B cell (primary cell): ENCODE measurements at regions not wholly inside any gene's neighbourhood (a gene's known extent, or its start where the extent isn't known, plus 50 kb on each side); places are given as distances from the start of the nearest gene placed in this dataset.

Source experiments
- ATAC-seq: fragments of 200-7000 bp; cut with Tn5 transposase; one replicate; pipeline ENCODE4 v1.10.0; 2021; ENCODE audit warnings: low read depth, mild to moderate bottlenecking, moderate number of reproducible peaks, moderate library complexity
- CTCF ChIA-PET: fragments of 350-600 bp; sonication (Branson Sonifier 250); formaldehyde crosslinking; loops from one replicate; lab custom pipeline; 2021; ENCODE audit warnings: antibody characterized with exemption, inconsistent platforms; lab: Charles Lee
- POLR2A ChIA-PET: fragments of 350-600 bp; sonication (Branson Sonifier 250); formaldehyde crosslinking; loops from one replicate; lab custom pipeline; 2021; ENCODE audit warnings: antibody characterized with exemption; lab: Charles Lee
- DNase-seq: peaks from one replicate; pipeline ENCODE4 v3.0.0; 2013
- H2AFZ ChIP-seq: 2 replicates; pipeline ENCODE4 v1.6.1; 2012; ENCODE audit warnings: mild to moderate bottlenecking, low read depth, low read length; ENCODE audit not compliant: insufficient read depth, poor library complexity, severe bottlenecking
- H3K27ac ChIP-seq, 2 donors: 1 replicate in 1 of 2; 2 replicates in 1 of 2; pipeline ENCODE4 v1.5.1; 2012 to 2013; ENCODE audit warnings: low read length in 2 of 2, mild to moderate bottlenecking in 2 of 2, moderate library complexity in 1 of 2
- H3K27me3 ChIP-seq, 4 experiments: fragments of 200-600 bp in 1 of 4; sonication (generic) in 1 of 4; replicated peaks in 1 of 4; 1 replicate in 2 of 4; 2 replicates in 2 of 4; pipeline versions ENCODE4 v1.6.1 to v1.7.0; 2013 to 2016; ENCODE audit warnings: low read length in 3 of 4, mild to moderate bottlenecking in 2 of 4, mixed read lengths in 1 of 4, moderate library complexity in 1 of 4; ENCODE audit not compliant: insufficient read depth in 4 of 4, control insufficient read depth in 3 of 4; ENCODE audit errors: control extremely low read depth in 1 of 4
- H3K36me3 ChIP-seq, 2 experiments: replicated peaks in 1 of 2; 1 replicate in 1 of 2; 2 replicates in 1 of 2; pipeline versions ENCODE4 v1.6.1 to v1.7.1; 2013; ENCODE audit warnings: low read length in 1 of 2; ENCODE audit not compliant: insufficient read depth in 2 of 2, control insufficient read depth in 1 of 2; ENCODE audit errors: control extremely low read depth in 1 of 2, extremely low read depth in 1 of 2
- H3K4me1 ChIP-seq, 2 donors: fragments of 200-600 bp in 1 of 2; sonication (generic) in 1 of 2; 1 replicate in 1 of 2; 2 replicates in 1 of 2; pipeline versions ENCODE4 v1.5.1 to v1.6.1; 2013 to 2017; ENCODE audit warnings: low read length in 2 of 2; ENCODE audit not compliant: control insufficient read depth in 2 of 2, insufficient read depth in 2 of 2
- H3K4me2 ChIP-seq: replicated peaks from 2 replicates; pipeline ENCODE3; 2012; ENCODE audit warnings: mild to moderate bottlenecking, low read depth, low read length; ENCODE audit not compliant: poor library complexity, severe bottlenecking
- H3K4me3 ChIP-seq, 5 experiments: fragments of 200-600 bp in 1 of 5; sonication (generic) in 1 of 5; 1 replicate in 3 of 5; 2 replicates in 2 of 5; pipeline versions ENCODE4 v1.5.1 to v1.7.0; 2011 to 2016; ENCODE audit warnings: low read length in 4 of 5, mild to moderate bottlenecking in 4 of 5, low read depth in 2 of 5, control low read depth in 1 of 5, moderate library complexity in 1 of 5; ENCODE audit not compliant: insufficient read depth in 1 of 5; ENCODE audit errors: control extremely low read depth in 1 of 5, extremely low read depth in 1 of 5
- H3K79me2 ChIP-seq: fragments of 200-600 bp; sonication (generic); one replicate; pipeline ENCODE4 v1.6.0; 2016; ENCODE audit warnings: low read length; ENCODE audit not compliant: control insufficient read depth, insufficient read depth
- H3K9ac ChIP-seq: fragments of 200-600 bp; sonication (generic); 2 replicates; pipeline ENCODE4 v1.6.1; 2017; ENCODE audit warnings: mild to moderate bottlenecking, low read length, moderate library complexity
- H3K9me3 ChIP-seq, 3 donors: one replicate each; pipeline versions ENCODE4 v1.6.1 to v1.7.1; 2013; ENCODE audit warnings: low read length in 2 of 3; ENCODE audit not compliant: control insufficient read depth in 2 of 3, insufficient read depth in 1 of 3; ENCODE audit errors: control extremely low read depth in 1 of 3
- H4K20me1 ChIP-seq: 2 replicates; pipeline ENCODE4 v1.6.0; 2012; ENCODE audit warnings: mild to moderate bottlenecking, low read length; ENCODE audit not compliant: insufficient read depth, control insufficient read depth, poor library complexity, severe bottlenecking
- H3K27ac Mint-ChIP-seq: one replicate; pipeline ENCODE4 v1.8.0; 2021; ENCODE audit warnings: mixed read lengths
- H3K27me3 Mint-ChIP-seq: one replicate; pipeline ENCODE4 v1.8.0; 2021; ENCODE audit warnings: mixed read lengths
- H3K4me1 Mint-ChIP-seq: one replicate; pipeline ENCODE4 v1.8.0; 2021; ENCODE audit warnings: mixed read lengths
- H3K4me3 Mint-ChIP-seq: one replicate; pipeline ENCODE4 v1.8.0; 2021; ENCODE audit warnings: mixed read lengths
- H3K9me3 Mint-ChIP-seq: one replicate; pipeline ENCODE4 v1.8.0; 2022; ENCODE audit warnings: mixed read lengths; ENCODE audit not compliant: insufficient read depth
- EZH2 ChIP-seq: IDR thresholded peaks from 2 replicates; pipeline ENCODE4 v1.6.1; 2012; ENCODE audit warnings: borderline replicate concordance, low read depth, mild to moderate bottlenecking, moderate library complexity, low read length; ENCODE audit not compliant: insufficient read depth, poor library complexity, severe bottlenecking
- whole genome bisulfite sequencing: methylation state at CpG from one replicate; pipeline ENCODE4 v1.1.5; 2013; ENCODE audit warnings: missing lambda C conversion rate; ENCODE audit not compliant: insufficient coverage; 5-methylcytosine and 5-hydroxymethylcytosine counted together
- intact Hi-C: fragments of 100-400 bp; cut with micrococcal nuclease; formaldehyde crosslinking; loops from one replicate; pipeline ENCODE4 v1.10.0; 2022
- TF ChIP-seq, protein P1 (sequence below): fragments of 200-600 bp; IDR thresholded peaks from one replicate; pipeline ENCODE4 v1.8.0; 2022; ENCODE audit warnings: antibody characterized with exemption, mild to moderate bottlenecking

DNA sequence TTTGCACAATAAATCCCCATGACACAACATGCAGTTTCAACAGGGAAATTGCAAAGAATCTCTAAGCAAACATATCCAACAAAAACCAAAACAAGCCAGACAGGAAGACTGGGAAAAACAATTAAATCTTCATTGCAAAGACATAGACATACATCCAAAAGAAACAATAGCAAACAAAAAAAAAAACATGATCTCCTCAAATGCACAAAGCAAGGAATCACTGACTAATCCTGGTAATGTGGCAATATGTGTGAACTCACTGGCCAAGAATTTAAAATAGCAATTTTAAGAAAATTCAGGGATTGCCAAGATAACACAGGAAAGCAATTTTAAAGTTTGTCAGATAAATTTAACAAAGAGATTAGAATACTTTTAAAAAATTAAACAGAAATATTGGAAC, 520.1 kb upstream of the SMC2 start:
- H4K20me1 ChIP-seq: no peaks in the 10 kb centered on the region
- H3K36me3 ChIP-seq: no peaks in the 10 kb centered on the region
- no peaks in the 10 kb centered on the region for H3K27me3 ChIP-seq
- no peak for TF ChIP-seq EZH2
- TF ChIP-seq, protein P1, sequence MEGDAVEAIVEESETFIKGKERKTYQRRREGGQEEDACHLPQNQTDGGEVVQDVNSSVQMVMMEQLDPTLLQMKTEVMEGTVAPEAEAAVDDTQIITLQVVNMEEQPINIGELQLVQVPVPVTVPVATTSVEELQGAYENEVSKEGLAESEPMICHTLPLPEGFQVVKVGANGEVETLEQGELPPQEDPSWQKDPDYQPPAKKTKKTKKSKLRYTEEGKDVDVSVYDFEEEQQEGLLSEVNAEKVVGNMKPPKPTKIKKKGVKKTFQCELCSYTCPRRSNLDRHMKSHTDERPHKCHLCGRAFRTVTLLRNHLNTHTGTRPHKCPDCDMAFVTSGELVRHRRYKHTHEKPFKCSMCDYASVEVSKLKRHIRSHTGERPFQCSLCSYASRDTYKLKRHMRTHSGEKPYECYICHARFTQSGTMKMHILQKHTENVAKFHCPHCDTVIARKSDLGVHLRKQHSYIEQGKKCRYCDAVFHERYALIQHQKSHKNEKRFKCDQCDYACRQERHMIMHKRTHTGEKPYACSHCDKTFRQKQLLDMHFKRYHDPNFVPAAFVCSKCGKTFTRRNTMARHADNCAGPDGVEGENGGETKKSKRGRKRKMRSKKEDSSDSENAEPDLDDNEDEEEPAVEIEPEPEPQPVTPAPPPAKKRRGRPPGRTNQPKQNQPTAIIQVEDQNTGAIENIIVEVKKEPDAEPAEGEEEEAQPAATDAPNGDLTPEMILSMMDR: no peak
- POLR2A ChIA-PET: no interaction called here
- H3K79me2 ChIP-seq: no peaks in the 10 kb centered on the region
- no peak overlapping the region for H3K27ac ChIP-seq
- H3K4me2 ChIP-seq: no peak overlapping the region
- Mint-ChIP-seq H3K4me1 (no peaks in the 10 kb centered on the region), H3K27ac (no peak overlapping the region), H3K4me3 (no peak overlapping the region), H3K27me3 (no peaks in the 10 kb centered on the region), H3K9me3 (peaks cover 8% of the 10 kb centered on the region)
- H3K9me3 ChIP-seq: peaks cover 0 to 6% (median 0%) of the 10 kb centered on the region in 3 donors
- intact Hi-C loops: no loop called here
- ATAC-seq: no peak
- H3K4me3 ChIP-seq: no peak overlapping the region
- CTCF ChIA-PET: no interaction called here
- H3K4me1 ChIP-seq: no peaks in the 10 kb centered on the region
- no peak for DNase-seq
- no peak overlapping the region for H2AFZ ChIP-seq
- H3K9ac ChIP-seq: no peak overlapping the region

DNA sequence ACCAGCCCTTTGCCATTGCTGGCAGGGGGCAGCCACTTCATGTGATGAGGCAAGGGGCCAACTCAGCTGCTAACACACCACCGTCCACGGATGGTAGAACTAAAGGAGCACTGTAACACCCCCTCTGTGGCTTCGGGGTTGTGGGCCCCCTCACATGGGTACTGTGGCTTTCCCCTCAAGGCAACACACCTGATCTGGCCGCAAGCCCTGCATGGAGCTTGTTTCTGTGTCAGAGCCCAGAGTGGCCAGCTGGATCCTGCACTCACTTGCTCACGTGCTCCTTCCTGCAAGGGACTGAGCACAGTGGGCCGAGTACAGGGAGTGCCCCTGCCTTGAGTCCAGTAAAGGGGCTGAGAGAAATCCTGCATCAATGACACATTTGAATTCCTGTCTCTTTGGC, 507.4 kb upstream of the SMC2 start:
- no peaks in the 10 kb centered on the region for H3K27me3 Mint-ChIP-seq
- no peak for ATAC-seq

More for the DNA sequence above, 507.4 kb upstream of the SMC2 start:
- Mint-ChIP-seq H3K27ac (no peak overlapping the region), H3K9me3 (no peaks in the 10 kb centered on the region), H3K4me1 (no peaks in the 10 kb centered on the region), H3K4me3 (no peak overlapping the region)
- intact Hi-C loops: no loop called here
- H3K4me3 ChIP-seq: no peak overlapping the region
- no peaks in the 10 kb centered on the region for H3K27me3 ChIP-seq
- no peak overlapping the region for H2AFZ ChIP-seq
- no peaks in the 10 kb centered on the region for H3K9me3 ChIP-seq
- CTCF ChIA-PET: no interaction called here
- no peaks in the 10 kb centered on the region for H3K79me2 ChIP-seq
- no peak overlapping the region for H3K9ac ChIP-seq
- no peaks in the 10 kb centered on the region for H4K20me1 ChIP-seq
- H3K27ac ChIP-seq: no peak overlapping the region
- H3K4me2 ChIP-seq: no peak overlapping the region
- POLR2A ChIA-PET: no interaction called here
- no peak for TF ChIP-seq EZH2
- TF ChIP-seq, protein P1: no peak
- H3K36me3 ChIP-seq: no peaks in the 10 kb centered on the region
- DNase-seq: no peak
- 78% methylated on average over 5 of the region's 6 CpGs for WGBS
- no peaks in the 10 kb centered on the region for H3K4me1 ChIP-seq
